ENCODE measurements at regions not wholly inside any gene's neighbourhood (a gene's known extent, or its start where the extent isn't known, plus 50 kb on each side); places are given as distances from the start of the nearest gene placed in this dataset.

GRCh38 chr2:65485839-65486238, 53.4 kb upstream of the SPRED2 start:
- TF ChIP-seq, protein P1, sequence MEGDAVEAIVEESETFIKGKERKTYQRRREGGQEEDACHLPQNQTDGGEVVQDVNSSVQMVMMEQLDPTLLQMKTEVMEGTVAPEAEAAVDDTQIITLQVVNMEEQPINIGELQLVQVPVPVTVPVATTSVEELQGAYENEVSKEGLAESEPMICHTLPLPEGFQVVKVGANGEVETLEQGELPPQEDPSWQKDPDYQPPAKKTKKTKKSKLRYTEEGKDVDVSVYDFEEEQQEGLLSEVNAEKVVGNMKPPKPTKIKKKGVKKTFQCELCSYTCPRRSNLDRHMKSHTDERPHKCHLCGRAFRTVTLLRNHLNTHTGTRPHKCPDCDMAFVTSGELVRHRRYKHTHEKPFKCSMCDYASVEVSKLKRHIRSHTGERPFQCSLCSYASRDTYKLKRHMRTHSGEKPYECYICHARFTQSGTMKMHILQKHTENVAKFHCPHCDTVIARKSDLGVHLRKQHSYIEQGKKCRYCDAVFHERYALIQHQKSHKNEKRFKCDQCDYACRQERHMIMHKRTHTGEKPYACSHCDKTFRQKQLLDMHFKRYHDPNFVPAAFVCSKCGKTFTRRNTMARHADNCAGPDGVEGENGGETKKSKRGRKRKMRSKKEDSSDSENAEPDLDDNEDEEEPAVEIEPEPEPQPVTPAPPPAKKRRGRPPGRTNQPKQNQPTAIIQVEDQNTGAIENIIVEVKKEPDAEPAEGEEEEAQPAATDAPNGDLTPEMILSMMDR (IDR thresholded peaks at IDR 0.05) = no peak
- no peak for TF ChIP-seq POLR2A (IDR thresholded peaks at IDR 0.05)
